HUDEP-2 (cell line): ENCODE measurements at regions not wholly inside any gene's neighbourhood (a gene's known extent, or its start where the extent isn't known, plus 50 kb on each side); places are given as distances from the start of the nearest gene placed in this dataset.

ENCODE experiments used
- DNase-seq, 76 experiments: peaks; one replicate each; lab custom pipeline; 2025; ENCODE audit not compliant: unreplicated experiment in 76 of 76; lab: John Stamatoyannopoulos, UW

DNA sequence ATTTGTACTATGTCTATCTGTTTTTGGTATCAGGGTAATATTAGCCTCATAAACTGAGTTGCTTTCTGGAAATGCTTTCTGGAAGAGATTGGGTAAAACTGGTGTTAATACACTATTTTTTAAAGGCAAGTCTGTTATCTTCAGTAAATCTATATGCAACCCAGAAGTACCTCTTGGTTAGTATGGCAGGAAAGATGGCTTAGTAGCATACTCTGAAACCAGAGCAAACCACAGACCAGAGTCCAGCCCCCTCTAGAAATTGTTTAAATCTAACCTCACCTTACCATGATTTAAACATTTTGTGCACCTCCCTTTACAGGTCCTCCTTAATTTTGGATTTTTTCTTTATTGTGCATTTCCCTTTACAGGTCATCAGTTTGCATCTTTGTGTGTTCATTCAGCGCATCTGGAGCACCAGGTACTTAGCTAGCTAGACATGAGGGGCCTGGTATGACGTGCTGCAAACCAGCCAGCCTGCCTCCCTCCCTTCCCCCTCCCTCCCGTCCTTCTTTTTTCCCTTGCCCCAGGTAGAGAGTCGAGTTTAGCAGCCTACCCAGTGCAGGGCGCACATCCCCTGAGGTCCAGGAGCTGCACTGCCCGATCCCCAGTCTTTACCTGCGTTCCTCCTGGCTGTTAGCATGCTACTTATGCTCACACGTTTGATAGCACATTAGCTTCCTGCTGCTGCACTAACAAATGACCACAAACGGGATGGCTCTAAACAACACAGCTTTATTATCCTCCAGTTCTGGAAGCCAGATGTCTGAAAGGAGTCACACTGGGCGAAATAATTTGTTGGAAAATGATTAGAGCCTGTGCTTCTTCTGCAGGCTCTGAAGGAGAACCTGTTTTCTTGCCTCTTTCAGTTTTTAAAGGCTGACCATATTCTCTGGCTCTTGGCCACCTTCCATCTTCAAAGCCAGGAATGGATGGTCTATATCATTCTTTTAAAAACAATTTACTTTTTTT, 299.9 kb upstream of the HABP2 start:
- DNase-seq: no peak

- DNase-seq: no peak
Measured at GRCh38 chr10:113259576-113260226, 293.2 kb upstream of the HABP2 start.

DNA sequence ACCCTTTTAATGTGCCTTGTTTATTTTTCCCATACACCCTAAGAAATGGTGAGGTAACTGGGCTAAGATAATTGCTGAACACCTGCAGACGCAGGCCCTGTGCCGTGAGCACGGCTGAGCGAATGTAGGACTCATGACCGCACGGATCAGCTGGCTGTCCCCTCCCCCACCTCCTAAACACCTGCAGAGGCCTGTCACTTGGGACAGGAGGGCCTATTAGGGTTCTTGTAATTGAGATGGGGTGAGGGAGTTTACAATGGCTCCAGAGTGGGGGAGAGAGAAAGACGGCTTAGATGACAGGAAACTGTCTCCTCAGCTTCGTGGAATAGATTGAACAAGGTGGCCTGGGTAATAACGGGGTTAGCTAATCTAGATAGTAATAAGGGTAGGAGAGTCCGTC, 291.7 kb upstream of the HABP2 start:
- DNase-seq: no peak

- DNase-seq: no peak
Measured at GRCh38 chr10:113261611-113262091, 291.2 kb upstream of the HABP2 start.

- DNase-seq: no peak
Measured at GRCh38 chr10:113263056-113263455, 289.8 kb upstream of the HABP2 start.

- no peak for DNase-seq
Measured at GRCh38 chr10:113264333-113265131, 288.3 kb upstream of the HABP2 start.

DNA sequence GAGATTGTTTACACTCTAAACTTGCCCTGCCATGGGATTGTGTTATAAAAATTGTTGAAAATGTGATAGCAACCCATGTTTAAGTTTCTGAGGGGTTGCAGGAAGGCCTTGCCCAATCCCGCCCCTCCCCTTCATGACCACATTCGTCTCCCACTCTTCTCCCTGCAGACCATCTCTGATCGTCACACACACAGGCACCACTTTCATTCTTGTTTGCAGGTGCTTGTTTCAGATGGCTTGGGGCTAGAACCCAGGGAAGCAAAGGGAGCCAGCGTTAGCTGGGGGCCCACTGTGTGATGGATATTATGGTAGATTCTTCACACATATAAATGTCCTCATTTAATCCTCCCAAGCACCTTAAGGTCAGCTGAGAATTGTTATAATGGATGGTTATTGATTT, 286.7 kb upstream of the HABP2 start:
- no peak for DNase-seq

DNA sequence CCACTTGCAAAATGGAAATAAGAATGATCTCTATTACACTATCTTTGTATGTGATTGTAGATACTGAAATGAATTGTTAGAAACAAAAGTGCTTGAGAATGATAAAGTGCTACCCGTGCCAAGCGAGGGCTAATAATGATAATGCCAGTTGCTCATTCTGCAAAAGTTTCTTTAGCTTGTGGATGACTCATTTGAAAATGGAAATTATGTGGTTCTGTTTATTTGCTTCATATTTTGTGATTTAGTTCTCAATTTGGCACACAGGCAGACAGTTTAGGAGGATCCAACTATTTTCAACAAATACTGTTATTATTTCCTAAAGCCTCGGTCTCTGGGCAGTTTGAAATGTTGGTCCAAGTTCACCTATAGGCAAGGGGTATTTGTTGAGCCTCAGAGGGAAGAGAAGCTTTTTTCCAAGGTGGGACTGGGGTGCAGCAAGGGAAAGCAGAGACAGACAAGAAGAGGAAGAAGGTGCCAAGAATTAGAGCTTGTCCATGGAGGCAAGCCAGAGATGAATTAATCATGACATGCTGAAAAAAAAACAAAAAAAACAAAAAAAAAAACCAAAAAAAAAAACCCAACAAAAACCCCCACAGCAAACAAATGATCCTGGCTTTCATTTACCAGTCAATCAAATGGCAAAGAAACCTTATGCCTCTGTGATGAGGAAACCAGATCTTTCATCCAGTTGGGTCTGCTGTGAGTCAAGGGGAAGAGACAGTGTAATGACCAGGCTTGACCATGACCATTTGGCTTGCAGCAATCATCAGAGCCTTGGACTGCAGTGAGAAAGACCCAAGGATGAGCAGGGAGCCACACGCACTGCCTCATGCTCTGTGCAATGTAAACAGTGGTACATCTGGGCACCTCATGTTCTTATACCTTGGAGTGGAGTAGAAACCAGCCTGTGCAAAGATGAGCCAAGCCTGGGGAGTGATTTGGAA, 285.0 kb upstream of the HABP2 start:
- no peak for DNase-seq

DNA sequence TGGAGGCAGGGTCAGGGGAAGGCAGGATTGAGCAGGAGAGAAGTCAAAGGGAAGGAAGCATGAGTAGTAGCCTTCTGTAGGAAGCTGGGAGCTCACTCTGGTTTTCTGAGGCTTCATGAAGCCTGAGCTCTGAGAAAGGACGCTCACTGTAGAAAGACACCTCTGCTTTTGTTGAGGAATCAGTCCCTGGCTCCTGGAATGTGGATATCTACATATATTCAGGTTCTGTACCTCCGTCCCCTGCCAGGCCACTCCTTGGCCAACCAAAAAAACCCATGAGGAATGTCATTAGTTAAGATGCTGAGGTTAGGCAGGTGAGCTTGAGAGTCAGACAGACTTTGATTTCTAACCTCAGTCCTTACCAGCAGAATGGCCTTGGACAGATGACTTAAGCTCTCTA, 283.5 kb upstream of the HABP2 start:
- DNase-seq: no peak

DNA sequence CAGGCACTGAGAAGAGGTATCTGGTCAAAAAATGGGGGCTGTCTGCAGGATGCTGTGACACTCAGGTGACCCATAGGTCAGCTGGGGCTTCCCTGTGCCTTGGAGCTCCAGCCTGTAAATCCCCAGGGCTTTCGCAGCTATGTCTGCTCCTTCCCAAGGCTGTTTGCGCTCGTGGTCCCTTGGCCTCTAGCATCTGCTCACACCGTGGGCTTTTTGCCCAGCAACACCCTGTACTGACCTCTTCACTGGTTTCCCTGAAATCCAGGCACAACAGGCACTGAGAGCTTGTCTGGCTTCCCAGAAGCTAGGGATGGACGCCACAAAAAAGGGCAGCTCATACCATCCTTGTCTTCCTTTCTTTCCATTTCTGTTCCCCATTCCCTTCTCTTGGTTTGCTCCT, 280.3 kb upstream of the HABP2 start:
- DNase-seq: no peak

DNA sequence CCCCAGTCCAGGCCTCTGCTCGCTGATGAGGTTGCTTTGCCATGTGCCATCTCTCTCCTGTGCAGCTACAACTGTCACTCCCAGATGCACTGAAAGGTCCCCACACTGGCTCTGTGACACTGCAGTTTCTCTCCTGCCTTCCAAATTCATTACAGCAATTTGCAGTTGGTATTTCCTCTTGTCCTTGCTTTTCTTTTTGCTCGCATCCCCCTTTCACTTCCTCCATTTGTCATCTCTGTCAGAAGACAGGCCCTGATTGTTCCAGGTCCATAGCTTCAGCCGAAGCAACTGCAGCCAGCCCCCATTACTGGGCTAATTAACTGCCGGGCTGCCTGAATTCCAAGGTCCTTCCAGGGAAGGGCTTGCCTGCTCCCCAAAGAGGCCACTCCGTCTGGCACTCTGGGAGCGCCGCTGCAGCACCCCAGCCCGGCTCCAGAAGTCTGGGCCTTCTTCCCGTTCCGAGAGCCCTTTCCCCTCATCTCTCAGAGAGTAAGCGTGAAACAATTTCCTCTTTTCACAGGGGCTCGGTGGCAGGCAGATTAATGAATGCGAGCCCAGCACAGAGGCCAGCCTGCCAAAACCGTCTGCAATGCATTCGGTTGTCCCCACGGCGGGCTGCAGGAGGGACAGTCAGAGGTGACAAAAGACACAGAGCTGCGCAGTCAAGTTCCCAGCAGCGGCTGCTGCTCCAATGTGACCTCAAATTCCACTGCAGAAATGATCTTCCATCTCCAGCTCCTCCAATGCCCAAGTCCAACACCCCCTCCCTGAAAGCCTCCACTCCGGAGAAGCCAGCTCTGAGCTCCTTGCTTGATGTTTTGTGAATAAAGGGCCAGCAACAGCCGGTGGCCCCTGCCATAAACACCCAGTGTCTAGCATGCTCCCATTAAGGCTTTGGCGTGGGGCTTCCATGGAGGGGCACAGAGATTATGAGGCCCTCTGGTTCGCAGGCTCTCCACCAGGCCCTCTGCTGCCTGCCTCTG, 279.4 kb upstream of the HABP2 start:
- DNase-seq: no peak

DNA sequence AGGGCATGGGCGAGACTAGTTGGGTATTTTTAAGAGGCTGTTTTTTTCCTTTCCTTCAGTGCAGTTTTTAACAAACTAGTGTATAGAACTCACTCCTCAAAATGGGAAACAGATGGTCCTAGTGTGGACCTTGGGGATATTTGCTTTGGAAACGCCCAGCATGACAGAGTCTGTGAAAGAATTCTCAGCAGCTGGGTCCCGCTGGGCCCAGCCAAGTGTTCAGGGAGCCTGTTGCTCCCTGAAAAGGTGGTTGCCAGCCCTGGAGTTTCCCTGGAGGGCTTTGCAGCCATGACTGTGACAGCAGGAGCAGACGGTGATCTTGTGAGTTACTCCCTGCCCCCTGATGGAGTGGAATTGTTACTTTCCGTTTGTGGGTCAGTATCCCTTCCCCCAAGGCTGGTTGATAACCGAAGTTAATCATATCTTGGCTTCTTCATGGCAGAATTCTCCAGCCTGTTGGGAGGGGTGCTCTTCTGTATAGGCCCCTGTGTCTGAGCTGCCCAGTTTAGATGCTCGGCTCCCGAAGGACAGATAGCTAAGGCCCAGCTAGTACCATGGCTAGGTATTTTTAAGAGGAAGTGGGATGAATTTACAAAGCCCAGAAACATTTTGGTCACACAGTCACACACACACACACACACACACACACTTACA, 278.6 kb upstream of the HABP2 start:
- no peak for DNase-seq

- no peak for DNase-seq
Measured at GRCh38 chr10:113278221-113278620, 274.6 kb upstream of the HABP2 start.

- DNase-seq: no peak
Measured at GRCh38 chr10:113278664-113279063, 274.2 kb upstream of the HABP2 start.

- DNase-seq: no peak
Measured at GRCh38 chr10:113279262-113279661, 273.6 kb upstream of the HABP2 start.

DNA sequence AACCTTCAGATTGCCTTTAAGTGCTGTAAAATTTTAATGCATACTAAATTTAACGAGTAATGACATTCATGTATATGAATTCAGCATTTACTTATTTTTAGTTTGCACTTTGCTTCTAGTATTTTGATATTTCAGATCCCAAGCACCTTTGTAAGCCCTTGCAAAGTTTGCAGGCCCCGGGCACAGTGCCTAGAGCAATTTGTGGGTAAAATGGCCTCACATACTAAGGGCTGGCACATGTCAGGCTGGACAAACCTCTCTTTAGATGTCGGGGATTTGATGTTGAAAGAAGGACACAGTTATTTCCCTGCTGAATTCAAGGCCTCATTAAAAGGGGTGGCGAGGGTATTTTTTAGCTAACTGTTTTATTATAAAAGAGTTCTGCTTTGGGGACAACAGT, 270.3 kb upstream of the HABP2 start:
- no peak for DNase-seq

- DNase-seq: no peak
Measured at GRCh38 chr10:113283189-113283588, 269.7 kb upstream of the HABP2 start.

- no peak for DNase-seq
Measured at GRCh38 chr10:113284635-113285034, 268.2 kb upstream of the HABP2 start.
